ENCODE measurements at regions not wholly inside any gene's neighbourhood (a gene's known extent, or its start where the extent isn't known, plus 50 kb on each side); places are given as distances from the start of the nearest gene placed in this dataset.
"Not testable (repeated sequence)": the region's sequence is repeated elsewhere in the genome, so short reads cannot be mapped to it uniquely, and the experiment has no call there.

- no peaks in the 10 kb centered on the region for H3K36me3 ChIP-seq (ENCODE audit: insufficient read depth)
- H3K27ac ChIP-seq (ENCODE audit: low read depth) = no peak overlapping the region
- no peak for DNase-seq (ENCODE audit: extremely low spot score)
- H3K4me3 ChIP-seq (ENCODE audit: low read depth, low read length) = no peak overlapping the region
- no peaks in the 10 kb centered on the region for H3K4me1 ChIP-seq (ENCODE audit: insufficient read depth)
- 83% methylated on average over 14 of the region's 14 CpGs for WGBS
Measured at GRCh38 chr20:29687438-29687837, 1570.0 kb upstream of the DEFB115 start.

DNA sequence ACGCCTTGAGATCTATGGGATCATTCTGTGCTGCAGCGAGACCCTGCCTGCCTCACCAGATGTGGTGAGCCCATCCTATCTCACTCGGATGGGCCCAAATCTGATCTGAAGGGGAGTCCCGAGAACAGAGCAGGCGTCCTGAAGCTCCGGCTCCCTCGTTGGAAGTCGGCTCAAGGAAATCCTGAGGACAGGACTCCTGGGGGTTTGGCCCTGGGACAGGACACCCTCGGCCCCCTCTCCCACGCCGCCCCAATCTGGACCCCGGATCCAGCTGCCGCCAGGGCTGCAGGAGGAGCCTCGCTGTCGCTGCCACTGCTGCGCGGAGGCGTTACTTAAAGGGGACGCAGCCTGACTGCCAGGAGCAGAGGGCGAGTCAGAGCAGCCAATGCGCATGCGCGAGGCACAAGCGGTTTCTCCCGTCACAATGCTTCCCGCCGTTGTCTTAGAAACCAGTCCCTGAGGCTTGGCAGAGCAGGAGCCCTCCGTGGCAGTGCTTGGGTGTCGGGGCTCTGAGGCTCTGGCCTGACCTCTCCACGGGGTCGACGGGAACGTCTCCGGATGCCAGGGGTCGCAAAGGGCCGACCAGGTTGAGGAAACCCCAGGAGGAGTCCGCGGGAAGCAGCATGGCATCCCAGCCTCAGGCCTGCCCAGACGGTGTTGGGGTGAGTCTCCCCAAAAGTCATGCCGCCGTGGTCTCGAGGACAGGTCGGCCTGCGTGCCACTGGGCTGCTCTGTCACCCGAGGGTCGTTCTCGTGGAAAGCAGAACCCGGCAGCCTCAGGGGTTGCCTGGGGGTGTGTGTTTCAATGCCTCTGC, 1567.8 kb upstream of the DEFB115 start:
- WGBS = 53% methylated on average over 48 of the region's 48 CpGs
- H3K4me1 ChIP-seq (ENCODE audit: insufficient read depth) = no peaks in the 10 kb centered on the region
- no peak for DNase-seq (ENCODE audit: extremely low spot score)
- no peak overlapping the region for H3K27ac ChIP-seq (ENCODE audit: low read depth)
- H3K4me3 ChIP-seq (ENCODE audit: low read depth, low read length) = peak overlapping the region; percentile 17
- no peaks in the 10 kb centered on the region for H3K36me3 ChIP-seq (ENCODE audit: insufficient read depth)

GRCh38 chr20:29690274-29690673, 1567.2 kb upstream of the DEFB115 start:
- no peak for DNase-seq (ENCODE audit: extremely low spot score)
- Histone ChIP-seq H3K27ac (ENCODE audit: low read depth) (no peak overlapping the region), H3K4me1 (ENCODE audit: insufficient read depth) (no peaks in the 10 kb centered on the region), H3K36me3 (ENCODE audit: insufficient read depth) (no peaks in the 10 kb centered on the region), H3K4me3 (ENCODE audit: low read depth, low read length) (no peak overlapping the region)
- 91% methylated on average over 19 of the region's 19 CpGs for WGBS

GRCh38 chr20:29740601-29740950, 1516.9 kb upstream of the DEFB115 start:
- DNase-seq (ENCODE audit: extremely low spot score) = no peak
- Histone ChIP-seq H3K27ac (ENCODE audit: low read depth) (no peak overlapping the region), H3K4me1 (ENCODE audit: insufficient read depth) (no peaks in the 10 kb centered on the region), H3K36me3 (ENCODE audit: insufficient read depth) (no peaks in the 10 kb centered on the region), H3K4me3 (ENCODE audit: low read depth, low read length) (no peak overlapping the region)
- WGBS = 33% methylated on average over 35 of the region's 35 CpGs

- no peak for DNase-seq (ENCODE audit: extremely low spot score)
- H3K27ac ChIP-seq (ENCODE audit: low read depth) = no peak overlapping the region
- no peaks in the 10 kb centered on the region for H3K4me1 ChIP-seq (ENCODE audit: insufficient read depth)
- WGBS = 37% methylated on average over 51 of the region's 51 CpGs
- no peaks in the 10 kb centered on the region for H3K36me3 ChIP-seq (ENCODE audit: insufficient read depth)
- no peak overlapping the region for H3K4me3 ChIP-seq (ENCODE audit: low read depth, low read length)
Measured at GRCh38 chr20:29740951-29741593, 1516.4 kb upstream of the DEFB115 start.

DNA sequence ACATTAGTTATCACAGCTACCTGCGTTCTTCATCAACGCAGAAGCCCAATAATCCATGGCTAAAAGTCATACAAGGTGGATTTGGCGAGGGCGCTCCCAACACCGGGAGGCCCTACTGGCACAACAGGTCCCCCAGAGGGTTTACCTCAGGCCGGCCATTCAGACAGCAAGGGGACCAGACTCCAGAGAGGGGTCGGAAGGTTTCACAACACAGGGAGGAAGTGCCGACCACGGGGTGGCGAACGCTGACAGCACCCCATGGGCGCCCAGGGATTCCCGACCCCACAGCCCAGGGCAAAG, 1515.9 kb upstream of the DEFB115 start:
- Histone ChIP-seq H3K27ac (ENCODE audit: low read depth) (no peak overlapping the region), H3K4me3 (ENCODE audit: low read depth, low read length) (no peak overlapping the region), H3K4me1 (ENCODE audit: insufficient read depth) (no peaks in the 10 kb centered on the region), H3K36me3 (ENCODE audit: insufficient read depth) (no peaks in the 10 kb centered on the region)
- no peak for DNase-seq (ENCODE audit: extremely low spot score)
- WGBS = 36% methylated on average over 13 of the region's 13 CpGs

GRCh38 chr20:29741894-29742698, 1515.4 kb upstream of the DEFB115 start:
- Histone ChIP-seq H3K36me3 (ENCODE audit: insufficient read depth) (no peaks in the 10 kb centered on the region), H3K4me3 (ENCODE audit: low read depth, low read length) (no peak overlapping the region), H3K4me1 (ENCODE audit: insufficient read depth) (no peaks in the 10 kb centered on the region), H3K27ac (ENCODE audit: low read depth) (no peak overlapping the region)
- no peak for DNase-seq (ENCODE audit: extremely low spot score)
- 39% methylated on average over 88 of the region's 88 CpGs for WGBS

DNA sequence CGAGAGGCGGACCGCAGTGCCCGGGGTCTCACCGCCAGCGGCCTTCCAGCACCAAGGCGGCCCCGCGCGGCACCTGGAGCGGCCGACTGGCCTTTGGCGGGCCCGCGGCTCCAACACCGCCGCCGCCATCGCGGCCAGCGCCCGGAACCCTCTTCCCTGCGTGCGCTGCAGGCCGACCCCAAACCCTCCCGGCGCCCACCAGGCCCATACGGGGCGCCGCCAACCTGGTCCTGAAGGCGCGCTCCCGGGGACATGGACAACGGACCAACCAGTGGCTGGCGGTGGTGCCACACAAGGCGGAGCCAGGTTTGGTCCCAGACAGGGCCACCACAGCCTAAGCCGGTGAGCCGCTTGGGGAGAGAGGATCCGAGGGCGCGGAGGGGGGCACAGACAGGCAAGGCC, 1514.8 kb upstream of the DEFB115 start:
- no peak for DNase-seq (ENCODE audit: extremely low spot score)
- H3K27ac ChIP-seq (ENCODE audit: low read depth) = no peak overlapping the region
- no peaks in the 10 kb centered on the region for H3K4me1 ChIP-seq (ENCODE audit: insufficient read depth)
- 35% methylated on average over 41 of the region's 41 CpGs for WGBS
- no peak overlapping the region for H3K4me3 ChIP-seq (ENCODE audit: low read depth, low read length)
- no peaks in the 10 kb centered on the region for H3K36me3 ChIP-seq (ENCODE audit: insufficient read depth)

- Histone ChIP-seq H3K36me3 (ENCODE audit: insufficient read depth) (no peaks in the 10 kb centered on the region), H3K4me1 (ENCODE audit: insufficient read depth) (no peaks in the 10 kb centered on the region), H3K27ac (ENCODE audit: low read depth) (no peak overlapping the region), H3K4me3 (ENCODE audit: low read depth, low read length) (no peak overlapping the region)
- DNase-seq (ENCODE audit: extremely low spot score) = no peak
- WGBS = 34% methylated on average over 80 of the region's 80 CpGs
Measured at GRCh38 chr20:29743101-29743931, 1514.1 kb upstream of the DEFB115 start.

- no peaks in the 10 kb centered on the region for H3K36me3 ChIP-seq (ENCODE audit: insufficient read depth)
- H3K4me3 ChIP-seq (ENCODE audit: low read depth, low read length) = no peak overlapping the region
- no peak for DNase-seq (ENCODE audit: extremely low spot score)
- no peaks in the 10 kb centered on the region for H3K4me1 ChIP-seq (ENCODE audit: insufficient read depth)
- H3K27ac ChIP-seq (ENCODE audit: low read depth) = no peak overlapping the region
- 38% methylated on average over 38 of the region's 38 CpGs for WGBS
Measured at GRCh38 chr20:29744071-29744470, 1513.4 kb upstream of the DEFB115 start.

DNA sequence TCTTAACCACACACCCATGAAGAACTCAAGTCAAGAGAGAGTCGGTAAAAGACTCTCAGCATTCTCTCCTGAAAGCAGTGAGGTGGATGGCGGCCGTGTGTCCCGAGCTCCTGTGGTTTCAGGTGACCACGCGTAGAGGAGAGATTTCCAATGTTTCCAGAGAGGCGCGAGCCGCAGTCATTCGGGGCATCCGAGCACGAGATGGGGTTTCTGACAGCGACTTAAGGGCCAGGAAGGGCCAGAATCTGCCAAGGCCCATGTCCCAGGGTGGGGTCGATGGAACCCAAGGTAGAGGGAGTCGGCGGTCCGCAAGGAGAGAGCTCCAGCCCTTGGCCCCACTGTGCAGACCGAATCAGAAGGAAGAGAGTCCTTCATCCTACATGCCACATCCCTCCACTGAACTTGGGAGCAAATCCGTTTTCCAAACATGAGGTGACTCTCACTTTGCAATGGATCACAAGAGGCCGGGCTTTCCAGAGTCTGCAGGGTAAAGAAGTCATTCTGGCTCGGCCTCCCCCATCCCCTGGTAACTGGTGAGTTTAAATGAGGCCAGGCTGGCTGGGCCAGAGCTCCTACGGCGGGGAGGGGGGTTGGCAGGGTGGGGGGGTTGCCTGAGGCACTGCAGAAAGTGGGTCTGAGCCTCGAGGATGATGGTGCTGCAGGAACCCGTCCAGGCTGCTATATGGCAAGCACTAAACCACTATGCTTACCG, 1511.8 kb upstream of the DEFB115 start:
- not testable (repeated sequence) for H3K27ac ChIP-seq (ENCODE audit: low read depth); H3K36me3 ChIP-seq (ENCODE audit: insufficient read depth); DNase-seq (ENCODE audit: extremely low spot score); H3K4me1 ChIP-seq (ENCODE audit: insufficient read depth); H3K4me3 ChIP-seq (ENCODE audit: low read depth, low read length)
- 77% methylated on average over 26 of the region's 26 CpGs for WGBS

DNA sequence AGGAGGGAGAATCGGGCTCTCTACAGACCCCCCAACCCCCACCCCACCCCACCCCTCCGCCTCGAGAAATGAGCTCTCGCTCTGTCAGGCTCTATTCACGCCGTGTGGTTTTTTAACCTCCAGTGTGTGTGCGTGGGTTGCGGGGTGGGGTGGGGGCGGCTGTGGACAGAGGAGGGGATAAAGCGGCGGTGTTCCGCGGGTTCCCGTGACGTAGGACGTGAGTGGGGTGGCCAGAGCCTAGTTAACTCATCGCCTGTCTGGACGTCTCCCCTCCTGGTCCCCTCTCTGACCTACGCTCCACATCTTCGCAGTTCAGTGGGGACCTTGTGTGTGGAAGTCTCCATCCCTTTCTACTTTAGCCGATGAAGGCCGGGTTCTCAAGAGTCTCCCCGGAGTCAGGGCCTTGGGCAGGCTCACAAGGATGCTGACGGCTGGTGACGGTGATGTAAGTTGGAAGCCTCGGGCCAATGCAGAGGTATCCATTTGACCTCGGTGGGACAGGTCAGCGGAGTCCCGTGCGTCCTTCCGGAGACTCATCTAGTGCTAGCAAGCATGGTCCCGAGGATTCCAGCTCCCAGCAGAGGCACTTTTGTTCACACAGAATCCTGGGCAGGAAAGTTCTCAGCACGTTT, 1507.1 kb upstream of the DEFB115 start:
- no peak overlapping the region for H3K27ac ChIP-seq (ENCODE audit: low read depth)
- no peak for DNase-seq (ENCODE audit: extremely low spot score)
- WGBS = 92% methylated on average over 33 of the region's 33 CpGs
- no peak overlapping the region for H3K4me3 ChIP-seq (ENCODE audit: low read depth, low read length)
- no peaks in the 10 kb centered on the region for H3K36me3 ChIP-seq (ENCODE audit: insufficient read depth)
- no peaks in the 10 kb centered on the region for H3K4me1 ChIP-seq (ENCODE audit: insufficient read depth)

Data from urinary bladder (tissue), 3 donors.